Osteocyte (in vitro differentiated cells): ENCODE measurements at regions not wholly inside any gene's neighbourhood (a gene's known extent, or its start where the extent isn't known, plus 50 kb on each side); places are given as distances from the start of the nearest gene placed in this dataset.

Experiments used
- DNase-seq: peaks from one replicate; pipeline ENCODE4 v3.0.0; 2021; ENCODE audit warnings: mixed read lengths; ENCODE audit not compliant: unreplicated experiment; ENCODE audit errors: extremely low spot score
- H3K27ac Mint-ChIP-seq: one replicate; pipeline ENCODE4 v1.8.0; 2021; ENCODE audit warnings: mild to moderate bottlenecking, mixed read lengths; ENCODE audit not compliant: unreplicated experiment
- H3K27me3 Mint-ChIP-seq: one replicate; pipeline ENCODE4 v1.8.0; 2021; ENCODE audit warnings: mixed read lengths; ENCODE audit not compliant: unreplicated experiment
- H3K36me3 Mint-ChIP-seq: one replicate; pipeline ENCODE4 v1.8.0; 2021; ENCODE audit warnings: mixed read lengths; ENCODE audit not compliant: unreplicated experiment
- H3K4me1 Mint-ChIP-seq: one replicate; pipeline ENCODE4 v1.8.0; 2021; ENCODE audit warnings: mixed read lengths; ENCODE audit not compliant: unreplicated experiment
- H3K4me3 Mint-ChIP-seq: one replicate; pipeline ENCODE4 v1.8.0; 2021; ENCODE audit warnings: mild to moderate bottlenecking, moderate library complexity, mixed read lengths; ENCODE audit not compliant: unreplicated experiment
- H3K9me3 Mint-ChIP-seq: one replicate; pipeline ENCODE4 v1.8.0; 2021; ENCODE audit warnings: mixed read lengths; ENCODE audit not compliant: unreplicated experiment
- TF ChIP-seq, protein P1 (sequence below): fragments of 200-600 bp; sonication (generic); IDR thresholded peaks from 2 replicates; pipeline ENCODE4 v1.5.0; 2021; ENCODE audit warnings: antibody characterized with exemption, mild to moderate bottlenecking, moderate library complexity

DNA sequence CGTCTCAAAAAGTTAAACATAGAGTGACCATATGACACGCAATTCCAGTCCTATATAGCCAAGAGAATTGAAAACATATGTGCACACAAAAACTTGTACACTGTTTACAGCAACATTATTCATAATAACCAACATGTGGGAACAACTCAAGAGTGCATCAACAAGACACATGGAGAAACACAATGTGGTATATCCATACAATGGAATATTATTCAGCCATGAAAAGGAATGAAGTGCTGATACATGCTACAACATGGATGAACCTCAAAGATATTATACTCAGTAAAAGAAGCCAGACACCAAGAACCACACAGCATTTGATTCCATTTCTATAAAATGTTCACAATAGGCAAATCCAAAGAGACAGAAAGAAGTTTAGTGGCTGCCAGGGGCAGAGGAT lies 317.0 kb downstream of the NSG2 start:
- H3K36me3 Mint-ChIP-seq, result no peaks in the 10 kb centered on the region
- H3K27me3 Mint-ChIP-seq, result peaks cover 4% of the 10 kb centered on the region
- no peak for DNase-seq
- no peaks in the 10 kb centered on the region for H3K4me1 Mint-ChIP-seq
- no peak overlapping the region for H3K4me3 Mint-ChIP-seq
- H3K9me3 Mint-ChIP-seq, result peaks cover 11% of the 10 kb centered on the region
- TF ChIP-seq, protein P1, sequence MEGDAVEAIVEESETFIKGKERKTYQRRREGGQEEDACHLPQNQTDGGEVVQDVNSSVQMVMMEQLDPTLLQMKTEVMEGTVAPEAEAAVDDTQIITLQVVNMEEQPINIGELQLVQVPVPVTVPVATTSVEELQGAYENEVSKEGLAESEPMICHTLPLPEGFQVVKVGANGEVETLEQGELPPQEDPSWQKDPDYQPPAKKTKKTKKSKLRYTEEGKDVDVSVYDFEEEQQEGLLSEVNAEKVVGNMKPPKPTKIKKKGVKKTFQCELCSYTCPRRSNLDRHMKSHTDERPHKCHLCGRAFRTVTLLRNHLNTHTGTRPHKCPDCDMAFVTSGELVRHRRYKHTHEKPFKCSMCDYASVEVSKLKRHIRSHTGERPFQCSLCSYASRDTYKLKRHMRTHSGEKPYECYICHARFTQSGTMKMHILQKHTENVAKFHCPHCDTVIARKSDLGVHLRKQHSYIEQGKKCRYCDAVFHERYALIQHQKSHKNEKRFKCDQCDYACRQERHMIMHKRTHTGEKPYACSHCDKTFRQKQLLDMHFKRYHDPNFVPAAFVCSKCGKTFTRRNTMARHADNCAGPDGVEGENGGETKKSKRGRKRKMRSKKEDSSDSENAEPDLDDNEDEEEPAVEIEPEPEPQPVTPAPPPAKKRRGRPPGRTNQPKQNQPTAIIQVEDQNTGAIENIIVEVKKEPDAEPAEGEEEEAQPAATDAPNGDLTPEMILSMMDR, result no peak
- no peak overlapping the region for H3K27ac Mint-ChIP-seq

DNA sequence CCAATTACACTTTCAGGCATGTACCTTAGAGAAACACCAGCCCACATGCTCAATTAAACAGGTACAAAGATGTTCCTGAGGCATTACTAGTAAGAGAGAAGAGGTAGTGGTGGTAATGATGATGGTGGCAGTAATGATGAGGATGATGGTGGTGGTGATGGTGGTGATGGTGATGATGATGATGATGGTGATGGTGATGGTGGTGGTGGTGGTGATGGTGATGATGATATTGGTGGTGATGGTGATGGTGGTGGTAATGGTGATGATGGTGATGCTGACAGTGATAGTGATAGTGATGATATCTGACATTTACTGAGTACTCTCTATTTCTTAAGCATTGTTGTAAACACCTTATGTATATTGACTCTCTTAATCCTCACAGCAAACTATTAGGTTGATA lies 318.4 kb downstream of the NSG2 start:
- Mint-ChIP-seq H3K36me3 (no peaks in the 10 kb centered on the region), H3K4me3 (no peak overlapping the region), H3K27me3 (peaks cover 4% of the 10 kb centered on the region), H3K27ac (no peak overlapping the region), H3K4me1 (no peaks in the 10 kb centered on the region), H3K9me3 (peaks cover 11% of the 10 kb centered on the region)
- TF ChIP-seq, protein P1, result no peak
- no peak for DNase-seq

DNA sequence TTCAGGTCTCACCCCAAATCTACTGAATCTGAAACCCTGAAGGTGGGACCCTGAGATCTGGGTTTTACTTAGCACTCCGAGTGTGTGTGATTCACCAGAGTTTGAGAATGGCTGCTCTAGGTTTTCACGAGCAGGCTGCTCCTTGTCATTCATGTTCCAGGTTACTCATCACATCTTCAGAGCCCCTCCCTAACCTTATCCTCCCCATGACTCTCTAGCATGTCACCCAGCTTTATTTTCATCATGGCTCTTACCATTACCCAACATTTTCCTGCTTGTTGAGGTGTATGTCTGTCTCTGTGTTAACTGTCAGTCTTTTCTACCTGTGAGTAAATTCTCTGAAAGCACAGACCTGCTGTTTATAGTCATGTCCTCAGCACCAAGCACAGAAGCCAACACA lies 319.2 kb downstream of the NSG2 start:
- no peak overlapping the region for H3K4me3 Mint-ChIP-seq
- H3K27ac Mint-ChIP-seq, result no peak overlapping the region
- H3K27me3 Mint-ChIP-seq, result peaks cover 4% of the 10 kb centered on the region
- DNase-seq, result no peak
- TF ChIP-seq, protein P1, result no peak
- no peaks in the 10 kb centered on the region for H3K4me1 Mint-ChIP-seq
- H3K36me3 Mint-ChIP-seq, result no peaks in the 10 kb centered on the region
- peaks cover 11% of the 10 kb centered on the region for H3K9me3 Mint-ChIP-seq

DNA sequence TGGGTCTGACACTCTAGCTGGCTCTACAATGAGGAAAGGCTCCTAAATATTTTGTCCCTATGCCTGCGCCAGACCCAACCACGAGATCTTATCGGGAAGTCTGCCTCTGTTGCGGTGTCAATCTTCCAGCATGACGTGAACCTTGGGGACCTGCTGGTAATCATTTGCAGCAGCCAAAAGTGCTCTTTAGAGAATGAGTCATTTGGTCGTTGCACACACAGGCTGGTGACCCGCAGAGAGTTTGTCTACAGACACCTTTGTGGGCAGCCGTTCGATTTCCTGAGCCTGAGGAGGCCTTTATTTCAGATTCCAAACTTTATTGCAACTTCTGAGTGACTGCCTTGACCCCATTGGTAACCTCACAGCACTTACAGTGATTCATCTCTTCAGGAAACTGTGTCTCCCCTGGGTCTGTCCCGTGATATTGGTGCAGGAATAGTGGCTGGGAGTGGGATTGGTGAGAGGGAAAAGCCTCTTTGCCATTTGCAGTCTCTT lies 326.1 kb downstream of the NSG2 start:
- Mint-ChIP-seq H3K27me3 (no peaks in the 10 kb centered on the region), H3K36me3 (no peaks in the 10 kb centered on the region), H3K4me1 (peaks cover 9% of the 10 kb centered on the region), H3K4me3 (no peak overlapping the region), H3K27ac (no peak overlapping the region), H3K9me3 (no peaks in the 10 kb centered on the region)
- no peak for DNase-seq
- TF ChIP-seq, protein P1, result no peak

DNA sequence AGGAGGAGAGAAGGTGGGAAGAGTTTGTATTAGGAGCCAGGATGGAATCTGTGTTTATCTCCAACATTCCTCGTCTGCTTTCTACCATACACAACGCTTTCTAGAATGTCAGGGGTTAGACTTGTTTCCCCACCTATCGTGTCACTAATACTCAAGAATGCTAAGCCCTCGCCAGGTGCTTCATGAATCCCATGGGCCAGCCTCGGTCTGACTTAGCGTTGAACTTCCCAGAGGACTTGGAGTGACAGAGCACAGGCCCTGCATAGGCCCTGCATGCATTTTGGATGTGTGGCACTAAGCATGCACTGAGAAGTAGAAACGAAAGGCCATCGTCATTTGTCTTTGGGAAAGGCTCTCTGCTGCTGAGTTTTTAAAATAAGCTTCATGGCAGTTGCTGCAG lies 328.7 kb downstream of the NSG2 start:
- Mint-ChIP-seq H3K4me3 (no peak overlapping the region), H3K36me3 (no peaks in the 10 kb centered on the region), H3K27me3 (no peaks in the 10 kb centered on the region), H3K9me3 (no peaks in the 10 kb centered on the region), H3K4me1 (peaks cover 9% of the 10 kb centered on the region), H3K27ac (no peak overlapping the region)
- no peak for DNase-seq
- TF ChIP-seq, protein P1, result no peak
